ENCODE measurements at regions not wholly inside any gene's neighbourhood (a gene's known extent, or its start where the extent isn't known, plus 50 kb on each side); places are given as distances from the start of the nearest gene placed in this dataset.
A peak's percentile ranks its signal among the peaks of the same experiment; 100 is the strongest.

DNA sequence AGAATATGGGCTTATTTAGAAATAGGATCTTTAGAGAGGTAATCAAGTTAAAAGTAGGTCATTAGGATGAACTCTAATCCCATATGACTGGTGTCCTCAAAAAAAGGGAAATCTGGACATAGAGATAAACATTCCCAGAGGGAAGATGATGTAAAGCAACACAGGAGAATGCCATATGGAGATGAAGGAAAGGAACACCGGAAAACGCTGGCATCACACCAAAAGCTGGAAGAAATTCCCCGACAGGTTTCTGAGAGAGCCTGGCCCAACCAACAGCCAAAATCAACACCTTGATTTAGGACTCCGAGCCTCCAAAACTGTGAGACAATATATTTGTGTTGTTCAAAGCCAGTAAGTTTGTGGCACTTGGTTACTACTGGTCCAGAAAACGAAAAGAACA lies 296.7 kb downstream of the DSEL start:
- no peak for DNase-seq

DNA sequence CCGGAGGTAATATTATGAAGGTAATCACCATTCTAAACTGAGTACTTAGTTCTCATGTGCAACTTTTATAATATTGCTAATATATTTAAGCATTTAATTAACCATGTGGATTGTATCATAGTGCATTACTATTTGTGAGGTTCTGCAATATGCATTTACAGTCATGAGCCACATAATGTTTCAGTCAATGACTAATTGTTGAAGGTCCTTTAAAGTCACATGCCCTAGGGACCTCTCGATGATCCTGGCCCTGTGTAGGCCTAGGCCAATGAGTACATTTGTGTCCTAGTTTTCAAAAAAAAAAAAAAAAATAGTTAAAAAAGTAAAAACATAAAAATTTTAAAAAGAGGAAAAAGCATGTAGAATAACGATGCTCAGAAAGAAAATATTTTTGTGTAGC lies 298.0 kb downstream of the DSEL start:
- no peak for DNase-seq

GRCh38 chr18:67217551-67218166 lies 298.9 kb downstream of the DSEL start:
- peak; percentile 65 to 78 (median 69) for DNase-seq

- no peak for DNase-seq
Observed at GRCh38 chr18:67216846-67217245, 299.7 kb downstream of the DSEL start.

GRCh38 chr18:67215686-67216085 lies 300.8 kb downstream of the DSEL start:
- no peak for DNase-seq

DNA sequence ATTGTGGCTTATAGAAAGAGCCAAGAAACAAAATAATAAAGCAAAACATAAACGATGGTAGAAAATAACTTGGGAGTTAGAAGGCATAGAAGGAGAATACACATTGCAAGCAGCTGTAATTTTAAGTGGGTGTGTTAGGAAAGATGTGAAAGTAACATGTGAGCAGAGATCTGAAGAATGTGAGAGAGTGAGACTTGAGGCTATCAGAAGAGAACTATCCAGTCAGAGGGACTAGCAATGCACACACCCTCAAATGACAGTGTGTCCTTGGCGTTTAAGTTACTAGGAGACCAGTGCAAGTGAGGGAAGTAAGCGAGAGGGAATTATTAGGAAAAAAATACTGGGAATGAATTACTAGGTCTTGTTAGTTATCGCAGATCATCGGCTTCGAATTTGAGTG lies 304.9 kb downstream of the DSEL start:
- no peak for DNase-seq

DNA sequence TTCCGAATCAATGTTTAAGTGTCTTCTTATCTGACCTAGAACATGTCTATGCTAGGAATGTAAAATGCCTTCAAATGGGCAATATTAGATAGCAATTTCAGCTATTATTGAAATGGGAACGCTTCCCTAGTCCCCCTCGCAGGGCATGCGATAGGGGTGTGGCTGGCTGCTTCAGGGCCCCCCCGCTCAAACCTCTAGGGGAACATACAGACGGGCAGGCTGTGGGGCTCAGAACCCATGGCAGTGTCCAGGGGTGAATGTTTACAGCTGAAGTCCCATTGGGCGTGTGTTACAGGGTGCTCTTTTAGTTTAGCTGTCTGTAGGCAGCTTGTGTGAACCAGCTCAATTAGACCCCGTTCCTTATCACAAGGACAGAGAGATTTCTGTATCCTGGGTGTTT lies 315.9 kb downstream of the DSEL start:
- no peak for DNase-seq

GRCh38 chr18:67199993-67200617 lies 316.4 kb downstream of the DSEL start:
- peak; percentile 48 to 77 (median 73) for DNase-seq

DNA sequence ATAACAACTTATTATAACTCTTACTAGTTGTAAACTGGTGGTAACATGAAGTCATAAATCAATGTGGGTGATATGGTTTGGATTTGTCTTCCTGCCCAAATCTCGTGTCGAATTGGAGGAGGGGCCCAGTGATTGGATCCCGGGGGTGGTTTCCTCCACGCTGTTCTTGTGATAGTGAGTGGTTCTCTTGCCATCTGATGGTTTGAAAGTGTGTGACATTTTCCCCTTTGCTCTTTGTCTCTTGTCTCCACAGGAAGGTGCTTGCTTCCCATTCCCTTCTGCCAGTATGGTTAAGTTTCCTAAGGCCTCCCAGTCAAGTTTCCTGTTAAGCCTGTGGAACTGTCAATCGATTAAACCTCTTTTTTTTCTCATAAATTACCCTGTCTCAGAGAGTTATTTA lies 321.6 kb downstream of the DSEL start:
- DNase-seq = peak in 1 of 3 donors; percentile 2

DNA sequence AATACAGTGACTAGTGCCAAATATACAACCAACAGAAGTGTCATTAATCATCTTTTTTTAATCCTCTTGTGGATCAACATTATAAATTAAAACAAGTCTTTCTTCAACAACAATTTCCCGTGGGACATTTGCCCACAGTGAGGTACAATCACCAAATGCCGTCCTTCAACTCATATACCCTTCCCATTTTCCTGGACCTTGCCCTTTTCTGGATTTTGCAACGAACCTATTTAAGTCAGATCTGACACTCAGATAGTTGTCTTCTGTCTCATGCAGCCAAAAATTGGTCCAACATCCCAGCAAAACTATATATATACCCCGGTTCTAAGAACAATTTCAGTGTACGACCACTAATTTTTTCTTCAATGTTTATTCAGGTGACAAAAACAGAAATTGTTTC lies 324.0 kb downstream of the DSEL start:
- no peak for DNase-seq

DNA sequence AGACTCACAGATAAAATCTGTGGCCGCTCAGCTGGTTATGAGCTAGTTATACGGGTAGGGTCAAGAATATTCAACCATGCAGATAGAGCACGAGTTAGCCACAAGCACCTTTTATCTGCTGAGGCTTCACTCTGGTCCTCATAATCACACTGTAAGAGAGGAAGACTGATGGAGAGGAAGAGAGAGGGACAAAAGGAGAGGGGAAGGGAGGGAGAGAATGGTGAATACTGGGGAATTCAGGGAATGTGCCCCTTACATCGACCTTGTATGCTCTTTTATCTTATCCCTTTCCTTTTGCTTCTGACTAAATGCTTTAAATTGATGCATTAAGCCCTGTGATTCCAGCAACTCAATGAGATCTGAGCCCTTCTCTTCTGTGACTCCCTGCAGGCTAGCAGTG lies 333.1 kb downstream of the DSEL start:
- DNase-seq = no peak

GRCh38 chr18:67179726-67180125 lies 336.8 kb downstream of the DSEL start:
- no peak for DNase-seq

DNA sequence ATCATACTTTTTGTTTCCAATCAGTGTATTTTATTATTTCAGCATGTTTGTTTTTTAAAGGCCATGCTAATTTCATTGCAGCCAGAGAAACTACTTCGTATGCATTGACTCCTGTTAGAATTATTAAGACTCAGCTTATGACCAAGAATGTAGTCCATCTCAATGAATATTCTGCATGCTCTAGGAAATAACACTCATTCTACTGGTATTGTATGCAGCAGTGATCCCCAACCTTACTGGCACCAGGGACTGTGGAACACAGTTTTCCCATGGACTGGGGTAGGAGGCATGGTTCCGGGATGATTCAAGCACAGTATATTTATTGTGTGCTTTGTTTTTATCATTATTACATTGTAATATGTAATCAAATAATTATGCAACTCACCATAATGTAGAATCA lies 356.9 kb downstream of the DSEL start:
- no peak for DNase-seq

GRCh38 chr18:67154979-67155378 lies 361.5 kb downstream of the DSEL start:
- DNase-seq = no peak

- DNase-seq = no peak
Observed at GRCh38 chr18:67151366-67151765, 365.2 kb downstream of the DSEL start.

GRCh38 chr18:67145586-67146292 lies 370.8 kb downstream of the DSEL start:
- no peak for DNase-seq

DNA sequence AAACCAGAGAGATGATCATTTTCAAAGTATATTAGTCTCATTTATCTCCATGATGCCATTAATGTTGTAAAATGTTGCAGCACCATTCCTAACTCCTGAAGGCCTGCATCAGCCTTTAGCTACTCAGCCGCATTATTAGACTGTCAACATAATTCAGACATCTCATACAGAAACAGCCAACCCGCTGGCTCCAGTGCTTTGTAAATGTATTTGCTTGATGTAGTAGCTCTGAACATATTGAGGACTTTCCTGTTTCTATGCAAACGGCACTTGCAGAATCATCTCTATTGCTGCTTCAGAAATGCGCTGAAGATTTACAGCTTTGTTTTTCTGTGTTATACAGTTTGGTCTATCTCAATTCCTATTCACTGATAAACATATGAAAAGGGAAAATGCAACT lies 372.2 kb downstream of the DSEL start:
- DNase-seq = no peak

DNA sequence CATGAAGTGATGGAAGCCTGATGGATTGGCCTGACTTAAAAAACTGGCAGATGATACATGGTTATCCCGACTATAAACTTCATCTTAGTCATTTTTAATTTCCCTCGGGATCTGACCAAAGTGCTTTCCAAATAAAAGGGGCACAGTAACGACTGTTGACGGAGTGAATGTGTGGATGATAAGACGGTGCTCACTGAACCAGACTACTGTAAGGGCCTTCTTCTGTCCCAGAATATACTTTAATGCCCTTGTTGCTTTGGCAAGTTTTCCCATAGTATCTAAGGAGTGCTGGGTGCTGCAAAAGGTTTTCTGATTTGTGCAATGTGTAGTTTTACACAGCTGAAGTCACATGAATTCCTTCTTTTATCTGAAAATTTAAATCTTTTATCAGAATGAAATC lies 373.5 kb downstream of the DSEL start:
- DNase-seq = no peak

DNA sequence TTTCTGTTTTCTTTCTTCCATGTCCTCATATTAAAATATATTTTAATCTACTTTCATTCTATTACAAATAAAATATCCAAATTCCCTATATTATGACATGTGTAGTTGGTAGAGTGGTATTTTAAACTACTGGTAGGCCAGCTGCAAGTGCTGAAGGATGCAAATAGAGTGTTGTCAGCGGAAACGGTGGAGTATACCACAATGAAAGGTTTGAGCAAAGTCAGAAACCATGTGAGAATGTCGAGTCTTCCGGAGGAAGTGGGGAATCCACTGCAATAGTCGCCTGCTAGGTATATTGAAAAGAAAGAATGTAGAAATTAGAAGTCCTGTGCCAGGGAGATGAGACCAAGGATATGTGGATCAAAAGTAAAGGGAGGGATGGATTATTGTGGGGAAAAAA lies 373.9 kb downstream of the DSEL start:
- no peak for DNase-seq

DNA sequence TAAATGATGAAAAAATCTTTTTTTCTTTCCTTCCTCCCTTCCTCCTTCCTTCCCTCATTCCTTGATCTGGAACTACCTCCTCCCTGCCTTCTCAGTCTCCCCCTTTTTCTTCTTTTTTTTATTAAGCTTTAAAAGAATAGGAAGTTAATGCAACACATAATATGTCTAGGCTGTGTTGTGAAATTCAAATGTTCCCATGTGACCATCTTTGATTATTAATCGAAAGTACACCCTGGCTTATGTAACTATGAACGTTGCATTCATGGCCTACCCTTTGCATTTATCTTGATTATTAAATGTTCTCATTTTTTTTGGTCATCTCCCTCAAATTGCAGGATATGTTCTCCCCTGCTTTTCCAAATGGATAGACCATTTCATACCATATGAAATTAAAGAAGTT lies 376.0 kb downstream of the DSEL start:
- DNase-seq = no peak

GRCh38 chr18:67139899-67140298 lies 376.6 kb downstream of the DSEL start:
- no peak for DNase-seq

GRCh38 chr18:67135981-67136380 lies 380.5 kb downstream of the DSEL start:
- no peak for DNase-seq

GRCh38 chr18:67134911-67135310 lies 381.6 kb downstream of the DSEL start:
- no peak for DNase-seq

GRCh38 chr18:67133669-67134068 lies 382.9 kb downstream of the DSEL start:
- no peak for DNase-seq

- no peak for DNase-seq
Observed at GRCh38 chr18:67132919-67133318, 383.6 kb downstream of the DSEL start.
